Testis (tissue), 2 donors: ENCODE measurements at regions not wholly inside any gene's neighbourhood (a gene's known extent, or its start where the extent isn't known, plus 50 kb on each side); places are given as distances from the start of the nearest gene placed in this dataset.

ENCODE experiments used
- CTCF ChIP-seq, 3 experiments: fragments of 450-650 bp in 2 of 3; fragments of 200-600 bp in 1 of 3; sonication (generic) in 1 of 3; IDR thresholded peaks; one replicate each; pipeline ENCODE4 v1.5.1; 2016 to 2019; ENCODE audit warnings: antibody characterized with exemption in 3 of 3, mild to moderate bottlenecking in 2 of 3, moderate library complexity in 1 of 3
- POLR2A ChIP-seq: fragments of 450-650 bp; IDR thresholded peaks from one replicate; pipeline ENCODE4 v1.6.1; 2017; ENCODE audit warnings: antibody characterized with exemption, mild to moderate bottlenecking, moderate library complexity

DNA sequence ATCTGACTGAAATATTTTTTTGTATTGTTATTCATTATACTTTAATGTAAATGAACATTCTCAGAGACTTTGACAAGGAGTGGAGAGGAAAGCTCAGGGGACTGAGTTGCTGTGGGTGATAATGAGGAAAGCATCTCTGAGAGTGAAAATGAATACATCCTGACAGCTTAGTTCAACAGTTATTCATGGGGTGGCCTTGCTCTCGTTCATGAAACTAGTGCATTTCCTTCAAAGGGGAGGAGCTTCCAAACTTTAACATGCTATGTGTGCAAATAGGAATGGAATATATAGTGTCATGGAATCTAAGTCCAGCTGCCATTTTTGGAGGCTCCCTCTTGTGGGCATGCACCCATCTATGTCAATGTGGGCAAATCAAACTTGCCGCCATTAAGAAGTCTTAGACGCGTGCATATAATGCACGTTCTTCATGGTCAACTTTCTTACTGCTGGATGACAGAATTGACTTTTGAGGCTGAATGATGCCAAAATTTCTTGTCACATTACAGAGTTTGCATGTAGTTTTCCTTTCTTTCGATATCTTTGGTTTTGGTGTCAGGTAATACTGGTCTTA lies 124.3 kb upstream of the TMEM170B start:
- no peak for TF ChIP-seq CTCF (IDR thresholded peaks at IDR 0.05)
- TF ChIP-seq POLR2A = no peak
